ENCODE measurements at regions not wholly inside any gene's neighbourhood (a gene's known extent, or its start where the extent isn't known, plus 50 kb on each side); places are given as distances from the start of the nearest gene placed in this dataset.

GRCh38 chr3:164200053-164200823, 878.1 kb downstream of the SI start:
- DNase-seq = no peak
- peaks cover 15 to 22% (median 16%) of the 10 kb centered on the region in 3 donors for H3K9me3 Mint-ChIP-seq
- Histone ChIP-seq H3K27me3 (replicated peaks in 1 of 2; ENCODE audit: control insufficient read depth in 2 of 2, extremely low read depth in 1 of 2, insufficient read depth in 2 of 2, low read length in 1 of 2) (no peaks in the 10 kb centered on the region), H3K36me3 (ENCODE audit: control insufficient read depth in 2 of 2, extremely low read depth in 1 of 2, insufficient read depth in 1 of 2, low read length in 1 of 2) (no peaks in the 10 kb centered on the region), H3K4me3 (ENCODE audit: control insufficient read depth in 1 of 2, extremely low read depth in 1 of 2, low read length in 1 of 2) (no peak overlapping the region), H3K27ac (ENCODE audit: low read length) (no peak overlapping the region), H3K4me1 (ENCODE audit: control insufficient read depth in 1 of 2, extremely low read depth in 1 of 2, insufficient read depth in 2 of 2, low read length in 2 of 2) (no peaks in the 10 kb centered on the region), H3K9me3 (no peaks in the 10 kb centered on the region)
- no peak overlapping the region for H3K27ac Mint-ChIP-seq
- ChIA-PET POLR2A (no interaction called here), CTCF (no interaction called here)
- no peaks in the 10 kb centered on the region for H3K4me1 Mint-ChIP-seq
- ATAC-seq (replicated peaks in 1 of 4) = no peak
- no peaks in the 10 kb centered on the region for H3K27me3 Mint-ChIP-seq
- H3K36me3 Mint-ChIP-seq = no peaks in the 10 kb centered on the region
- no peak overlapping the region for H3K4me3 Mint-ChIP-seq
- WGBS (ENCODE audit: insufficient coverage) = no CpG with 5 or more reads among the region's 1 CpG

GRCh38 chr3:164196477-164196876, 881.8 kb downstream of the SI start:
- Histone ChIP-seq H3K36me3 (ENCODE audit: control insufficient read depth in 2 of 2, extremely low read depth in 1 of 2, insufficient read depth in 1 of 2, low read length in 1 of 2) (no peaks in the 10 kb centered on the region), H3K27me3 (replicated peaks in 1 of 2; ENCODE audit: control insufficient read depth in 2 of 2, extremely low read depth in 1 of 2, insufficient read depth in 2 of 2, low read length in 1 of 2) (no peaks in the 10 kb centered on the region), H3K4me3 (ENCODE audit: control insufficient read depth in 1 of 2, extremely low read depth in 1 of 2, low read length in 1 of 2) (no peak overlapping the region), H3K27ac (ENCODE audit: low read length) (no peak overlapping the region), H3K4me1 (ENCODE audit: control insufficient read depth in 1 of 2, extremely low read depth in 1 of 2, insufficient read depth in 2 of 2, low read length in 2 of 2) (no peaks in the 10 kb centered on the region), H3K9me3 (no peaks in the 10 kb centered on the region)
- Mint-ChIP-seq H3K27ac (no peak overlapping the region), H3K4me1 (no peaks in the 10 kb centered on the region), H3K36me3 (no peaks in the 10 kb centered on the region), H3K4me3 (no peak overlapping the region), H3K27me3 (no peaks in the 10 kb centered on the region), H3K9me3 (peaks cover 10 to 27% (median 10%) of the 10 kb centered on the region in 3 donors)
- no peak for DNase-seq
- ATAC-seq (replicated peaks in 1 of 4) = no peak
- POLR2A ChIA-PET = no interaction called here
- CTCF ChIA-PET = interaction anchor here in 1 of 2 donors (0.5 kb wide), 1 partner anchor 11 kb away, joined by 5 read pairs; no protein-coding TSS in a partner anchor
- WGBS (ENCODE audit: insufficient coverage) = no CpG with 5 or more reads among the region's 2 CpGs

GRCh38 chr3:164194842-164195241, 883.5 kb downstream of the SI start:
- H3K4me1 ChIP-seq (ENCODE audit: control insufficient read depth in 1 of 2, extremely low read depth in 1 of 2, insufficient read depth in 2 of 2, low read length in 2 of 2) = no peaks in the 10 kb centered on the region
- H3K27me3 Mint-ChIP-seq = no peaks in the 10 kb centered on the region
- peaks cover 9 to 20% (median 10%) of the 10 kb centered on the region in 3 donors for H3K9me3 Mint-ChIP-seq
- 100% methylated on average over 1 of the region's 2 CpGs for WGBS (ENCODE audit: insufficient coverage)
- no peaks in the 10 kb centered on the region for H3K36me3 Mint-ChIP-seq
- H3K4me3 ChIP-seq (ENCODE audit: control insufficient read depth in 1 of 2, extremely low read depth in 1 of 2, low read length in 1 of 2) = no peak overlapping the region
- H3K4me3 Mint-ChIP-seq = no peak overlapping the region
- no peaks in the 10 kb centered on the region for H3K27me3 ChIP-seq (replicated peaks in 1 of 2; ENCODE audit: control insufficient read depth in 2 of 2, extremely low read depth in 1 of 2, insufficient read depth in 2 of 2, low read length in 1 of 2)
- no peak for DNase-seq
- POLR2A ChIA-PET = no interaction called here
- no peak for ATAC-seq (replicated peaks in 1 of 4)
- H3K4me1 Mint-ChIP-seq = no peaks in the 10 kb centered on the region
- no peak overlapping the region for H3K27ac ChIP-seq (ENCODE audit: low read length)
- no peaks in the 10 kb centered on the region for H3K9me3 ChIP-seq
- CTCF ChIA-PET = no interaction called here
- H3K36me3 ChIP-seq (ENCODE audit: control insufficient read depth in 2 of 2, extremely low read depth in 1 of 2, insufficient read depth in 1 of 2, low read length in 1 of 2) = no peaks in the 10 kb centered on the region
- H3K27ac Mint-ChIP-seq = no peak overlapping the region

GRCh38 chr3:164192974-164193373, 885.3 kb downstream of the SI start:
- no peaks in the 10 kb centered on the region for H3K36me3 Mint-ChIP-seq
- H3K27ac ChIP-seq (ENCODE audit: low read length) = no peak overlapping the region
- no peaks in the 10 kb centered on the region for H3K27me3 ChIP-seq (replicated peaks in 1 of 2; ENCODE audit: control insufficient read depth in 2 of 2, extremely low read depth in 1 of 2, insufficient read depth in 2 of 2, low read length in 1 of 2)
- WGBS (ENCODE audit: insufficient coverage) = 55% methylated on average over 3 of the region's 4 CpGs
- ATAC-seq (replicated peaks in 1 of 4) (no peak), DNase-seq (no peak)
- H3K4me1 Mint-ChIP-seq = no peaks in the 10 kb centered on the region
- H3K4me3 Mint-ChIP-seq = no peak overlapping the region
- H3K36me3 ChIP-seq (ENCODE audit: control insufficient read depth in 2 of 2, extremely low read depth in 1 of 2, insufficient read depth in 1 of 2, low read length in 1 of 2) = no peaks in the 10 kb centered on the region
- no peak overlapping the region for H3K27ac Mint-ChIP-seq
- H3K9me3 Mint-ChIP-seq = peaks cover 10 to 20% (median 12%) of the 10 kb centered on the region in 3 donors
- no peaks in the 10 kb centered on the region for H3K4me1 ChIP-seq (ENCODE audit: control insufficient read depth in 1 of 2, extremely low read depth in 1 of 2, insufficient read depth in 2 of 2, low read length in 2 of 2)
- CTCF ChIA-PET = no interaction called here
- POLR2A ChIA-PET = no interaction called here
- no peaks in the 10 kb centered on the region for H3K27me3 Mint-ChIP-seq
- H3K4me3 ChIP-seq (ENCODE audit: control insufficient read depth in 1 of 2, extremely low read depth in 1 of 2, low read length in 1 of 2) = no peak overlapping the region
- no peaks in the 10 kb centered on the region for H3K9me3 ChIP-seq

GRCh38 chr3:164190566-164190965, 887.7 kb downstream of the SI start:
- CTCF ChIA-PET = no interaction called here
- DNase-seq = no peak
- Mint-ChIP-seq H3K36me3 (no peaks in the 10 kb centered on the region), H3K9me3 (peaks cover 1 to 14% (median 9%) of the 10 kb centered on the region in 3 donors), H3K27me3 (no peaks in the 10 kb centered on the region), H3K4me3 (no peak overlapping the region), H3K4me1 (no peaks in the 10 kb centered on the region), H3K27ac (no peak overlapping the region)
- no peaks in the 10 kb centered on the region for H3K27me3 ChIP-seq (replicated peaks in 1 of 2; ENCODE audit: control insufficient read depth in 2 of 2, extremely low read depth in 1 of 2, insufficient read depth in 2 of 2, low read length in 1 of 2)
- no peak for ATAC-seq (replicated peaks in 1 of 4)
- H3K4me3 ChIP-seq (ENCODE audit: control insufficient read depth in 1 of 2, extremely low read depth in 1 of 2, low read length in 1 of 2) = no peak overlapping the region
- no peak overlapping the region for H3K27ac ChIP-seq (ENCODE audit: low read length)
- POLR2A ChIA-PET = interaction anchor here in 1 of 2 donors (0.6 kb wide), 1 partner anchor 320 kb away, joined by 3 read pairs; no protein-coding TSS in a partner anchor
- H3K4me1 ChIP-seq (ENCODE audit: control insufficient read depth in 1 of 2, extremely low read depth in 1 of 2, insufficient read depth in 2 of 2, low read length in 2 of 2) = no peaks in the 10 kb centered on the region
- H3K36me3 ChIP-seq (ENCODE audit: control insufficient read depth in 2 of 2, extremely low read depth in 1 of 2, insufficient read depth in 1 of 2, low read length in 1 of 2) = no peaks in the 10 kb centered on the region
- H3K9me3 ChIP-seq = no peaks in the 10 kb centered on the region

- Mint-ChIP-seq H3K27me3 (no peaks in the 10 kb centered on the region), H3K9me3 (peaks cover 4 to 23% (median 19%) of the 10 kb centered on the region in 3 donors), H3K27ac (no peak overlapping the region), H3K4me3 (no peak overlapping the region), H3K4me1 (no peaks in the 10 kb centered on the region), H3K36me3 (no peaks in the 10 kb centered on the region)
- Histone ChIP-seq H3K4me3 (ENCODE audit: control insufficient read depth in 1 of 2, extremely low read depth in 1 of 2, low read length in 1 of 2) (no peak overlapping the region), H3K4me1 (ENCODE audit: control insufficient read depth in 1 of 2, extremely low read depth in 1 of 2, insufficient read depth in 2 of 2, low read length in 2 of 2) (no peaks in the 10 kb centered on the region), H3K27ac (ENCODE audit: low read length) (no peak overlapping the region), H3K9me3 (no peaks in the 10 kb centered on the region), H3K27me3 (replicated peaks in 1 of 2; ENCODE audit: control insufficient read depth in 2 of 2, extremely low read depth in 1 of 2, insufficient read depth in 2 of 2, low read length in 1 of 2) (no peaks in the 10 kb centered on the region), H3K36me3 (ENCODE audit: control insufficient read depth in 2 of 2, extremely low read depth in 1 of 2, insufficient read depth in 1 of 2, low read length in 1 of 2) (no peaks in the 10 kb centered on the region)
- DNase-seq = no peak
- WGBS (ENCODE audit: insufficient coverage) = no CpG with 5 or more reads among the region's 3 CpGs
- CTCF ChIA-PET = no interaction called here
- POLR2A ChIA-PET = no interaction called here
- no peak for ATAC-seq (replicated peaks in 1 of 4)
These were observed 892.2 kb downstream of the SI start for GRCh38 chr3:164186095-164186494.

Measured in T-cell (primary cell).